Muscle of leg (tissue), 3 donors: ENCODE measurements at regions not wholly inside any gene's neighbourhood (a gene's known extent, or its start where the extent isn't known, plus 50 kb on each side); places are given as distances from the start of the nearest gene placed in this dataset.
"Not testable (repeated sequence)": the region's sequence is repeated elsewhere in the genome, so short reads cannot be mapped to it uniquely, and the experiment has no call there.

ENCODE experiments used
- DNase-seq: peaks from one replicate; pipeline ENCODE4 v3.0.0; 2013
- H3K27ac ChIP-seq: one replicate; pipeline ENCODE4 v1.5.1; 2013; ENCODE audit warnings: mild to moderate bottlenecking, low read length, control low read depth
- H3K27me3 ChIP-seq: one replicate; pipeline ENCODE4 v1.6.1; 2013; ENCODE audit warnings: low read length; ENCODE audit not compliant: control insufficient read depth, insufficient read depth
- H3K36me3 ChIP-seq: one replicate; pipeline ENCODE4 v1.6.1; 2013; ENCODE audit warnings: low read length; ENCODE audit not compliant: control insufficient read depth, insufficient read depth
- H3K4me1 ChIP-seq: one replicate; pipeline ENCODE4 v1.6.1; 2013; ENCODE audit warnings: low read length; ENCODE audit not compliant: control insufficient read depth, insufficient read depth
- H3K4me3 ChIP-seq: one replicate; pipeline ENCODE4 v1.5.1; 2013; ENCODE audit warnings: low read length, control low read depth
- H3K9me3 ChIP-seq: replicated peaks from 2 replicates; pipeline ENCODE4 v1.6.1; 2013; ENCODE audit warnings: low read depth, low read length; ENCODE audit not compliant: control insufficient read depth
- WGBS: methylation state at CpG from one replicate; pipeline ENCODE4 v1.1.5; 2013; ENCODE audit warnings: missing lambda C conversion rate; ENCODE audit not compliant: insufficient coverage; 5-methylcytosine and 5-hydroxymethylcytosine counted together

DNA sequence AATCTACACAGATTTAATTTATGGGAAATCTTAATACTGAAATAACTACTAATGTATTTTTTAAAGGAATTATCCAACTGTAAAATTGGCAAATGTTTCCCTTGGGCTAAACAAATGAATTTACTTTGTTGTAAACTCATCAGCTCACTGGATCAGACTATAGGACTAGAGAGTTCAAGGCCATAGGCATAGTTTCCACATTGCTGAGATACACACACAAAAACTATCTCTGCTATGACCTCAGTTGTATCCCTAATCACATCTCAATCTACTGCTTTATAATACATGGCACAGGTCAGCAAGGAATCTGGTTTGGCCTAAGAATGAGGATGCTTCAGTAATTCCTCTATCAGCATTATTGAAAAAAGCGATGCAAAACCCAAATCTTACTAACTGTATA lies 101.1 kb upstream of the SLC39A10 start:
- Histone ChIP-seq H3K9me3 (no peaks in the 10 kb centered on the region), H3K4me3 (no peak overlapping the region), H3K36me3 (no peaks in the 10 kb centered on the region), H3K27me3 (no peaks in the 10 kb centered on the region), H3K27ac (no peak overlapping the region), H3K4me1 (peaks cover 6% of the 10 kb centered on the region)
- no peak for DNase-seq
- no CpG with 5 or more reads among the region's 1 CpG for WGBS

DNA sequence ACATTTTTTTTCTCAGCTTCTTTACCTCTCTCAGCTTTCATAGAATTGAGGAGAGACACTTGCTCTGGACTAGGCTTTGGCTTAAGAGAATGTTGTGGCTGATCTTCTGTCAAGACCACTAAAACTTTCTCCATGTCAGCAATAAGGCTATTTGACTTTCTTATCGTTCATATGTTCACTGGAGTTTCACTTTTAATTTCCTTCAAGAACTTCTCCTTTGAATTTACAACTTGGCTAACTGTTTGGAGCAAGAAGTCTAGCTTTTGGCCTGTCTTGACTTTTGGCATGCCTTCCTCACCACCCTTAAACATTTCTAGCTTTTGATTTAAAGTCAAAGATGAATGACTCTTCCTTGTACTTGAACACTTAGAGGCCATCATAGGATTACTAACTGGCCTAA lies 104.4 kb upstream of the SLC39A10 start:
- H3K27me3 ChIP-seq, result no peaks in the 10 kb centered on the region
- WGBS, result 60% methylated on average over 1 of the region's 1 CpG
- no peak overlapping the region for H3K27ac ChIP-seq

DNA sequence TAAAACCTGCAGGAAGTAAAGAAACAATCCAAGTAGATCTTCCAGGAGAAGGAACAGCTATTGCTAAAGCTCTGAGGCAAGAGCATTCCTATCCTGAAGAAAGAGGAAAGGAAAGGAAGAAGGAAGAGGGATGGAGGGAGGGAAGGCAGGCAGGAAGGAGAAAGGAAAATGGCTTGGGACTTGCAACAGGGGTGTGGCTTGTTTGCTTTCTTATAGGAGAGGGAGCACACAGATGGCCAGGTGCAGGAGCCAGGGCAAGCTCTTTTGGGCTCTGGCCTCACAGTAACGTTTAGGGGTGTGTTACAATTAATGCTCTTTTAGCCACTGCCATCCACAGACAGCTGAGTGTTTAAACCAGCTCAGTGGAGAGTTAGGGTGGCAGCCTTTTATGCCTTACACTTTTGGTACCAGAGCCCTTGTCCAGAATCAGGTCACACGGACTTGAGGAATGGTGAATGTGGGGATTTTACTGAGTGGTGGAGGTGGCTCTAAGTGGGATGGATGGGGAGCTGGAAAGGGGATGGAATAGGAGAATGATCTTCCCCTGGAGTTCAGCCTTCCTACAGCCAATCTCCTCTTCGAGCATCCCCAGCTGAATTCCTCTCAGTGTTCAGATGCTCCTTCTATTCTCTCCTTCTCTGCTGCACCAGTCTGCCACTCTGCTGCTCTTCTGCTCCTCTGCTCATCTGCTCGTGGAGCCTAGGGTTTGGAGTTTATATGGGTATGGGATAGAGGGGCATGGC lies 108.7 kb upstream of the SLC39A10 start:
- no peak for DNase-seq
- no peak overlapping the region for H3K4me3 ChIP-seq
- WGBS, result no CpG with 5 or more reads among the region's 4 CpGs

More for the DNA sequence above, 104.4 kb upstream of the SLC39A10 start:
- no peaks in the 10 kb centered on the region for H3K36me3 ChIP-seq
- H3K9me3 ChIP-seq, result peaks cover 10% of the 10 kb centered on the region
- H3K4me1 ChIP-seq, result no peaks in the 10 kb centered on the region
- H3K4me3 ChIP-seq, result no peak overlapping the region
- no peak for DNase-seq

DNA sequence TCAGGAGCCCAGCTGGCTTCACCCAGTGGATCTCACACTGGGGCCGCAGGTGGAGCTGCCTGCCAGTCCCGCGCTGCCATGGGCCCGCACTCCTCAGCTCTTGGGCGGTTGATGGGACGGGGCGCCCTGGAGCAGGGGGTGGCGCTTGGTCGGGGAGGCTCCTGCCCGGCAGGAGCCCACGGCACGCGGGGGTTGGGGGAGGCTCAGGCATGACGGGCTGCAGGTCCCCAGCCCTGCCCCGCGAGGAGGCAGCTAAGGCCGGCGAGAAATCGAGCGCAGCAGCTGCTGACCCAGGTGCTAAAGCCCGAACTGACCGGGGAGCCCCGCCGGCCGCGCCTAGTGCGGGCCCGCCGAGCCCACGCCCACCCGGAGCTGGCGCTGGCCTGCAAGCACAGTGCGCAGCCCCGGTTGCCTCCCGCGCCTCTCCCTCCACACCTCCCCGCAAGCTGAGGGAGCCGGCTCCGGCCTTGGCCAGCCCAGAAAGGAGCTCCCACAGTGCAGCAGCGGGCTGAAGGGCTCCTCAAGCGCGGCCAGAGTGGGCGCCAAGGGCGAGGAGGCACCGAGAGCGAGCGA lies 109.7 kb upstream of the SLC39A10 start:
- H3K36me3 ChIP-seq, H3K27me3 ChIP-seq, H3K4me3 ChIP-seq, H3K27ac ChIP-seq, H3K4me1 ChIP-seq, DNase-seq: not testable (repeated sequence)
- WGBS, result 92% methylated on average over 28 of the region's 47 CpGs
- peaks cover 12% of the 10 kb centered on the region for H3K9me3 ChIP-seq

More for the DNA sequence above, 108.7 kb upstream of the SLC39A10 start:
- Histone ChIP-seq H3K4me1 (no peaks in the 10 kb centered on the region), H3K36me3 (no peaks in the 10 kb centered on the region), H3K9me3 (peaks cover 12% of the 10 kb centered on the region), H3K27me3 (no peaks in the 10 kb centered on the region), H3K27ac (no peak overlapping the region)

DNA sequence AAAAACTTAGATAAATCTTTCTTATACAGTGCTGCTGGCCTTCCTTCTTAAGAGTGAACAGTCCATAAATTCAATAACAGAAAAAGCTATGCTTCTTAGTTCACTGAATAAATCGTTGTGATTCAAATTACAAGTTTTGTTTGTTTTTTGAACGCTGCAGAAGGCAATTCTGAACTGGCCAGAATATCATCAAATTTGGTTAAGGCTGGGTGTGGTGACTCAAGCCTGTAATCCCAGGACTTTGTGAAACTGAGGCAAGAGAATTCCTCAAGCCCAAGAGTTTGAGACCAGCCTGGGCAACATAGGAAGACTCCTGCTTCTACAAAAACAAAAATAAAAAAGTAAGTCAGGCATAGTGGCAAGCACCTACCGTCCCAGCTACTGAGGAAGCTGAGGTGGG lies 111.2 kb upstream of the SLC39A10 start:
- no peaks in the 10 kb centered on the region for H3K4me1 ChIP-seq
- 82% methylated on average over 3 of the region's 3 CpGs for WGBS
- no peaks in the 10 kb centered on the region for H3K27me3 ChIP-seq
- no peaks in the 10 kb centered on the region for H3K36me3 ChIP-seq
- DNase-seq, result no peak
- H3K9me3 ChIP-seq, result peaks cover 12% of the 10 kb centered on the region
- H3K4me3 ChIP-seq, result no peak overlapping the region
- H3K27ac ChIP-seq, result no peak overlapping the region

DNA sequence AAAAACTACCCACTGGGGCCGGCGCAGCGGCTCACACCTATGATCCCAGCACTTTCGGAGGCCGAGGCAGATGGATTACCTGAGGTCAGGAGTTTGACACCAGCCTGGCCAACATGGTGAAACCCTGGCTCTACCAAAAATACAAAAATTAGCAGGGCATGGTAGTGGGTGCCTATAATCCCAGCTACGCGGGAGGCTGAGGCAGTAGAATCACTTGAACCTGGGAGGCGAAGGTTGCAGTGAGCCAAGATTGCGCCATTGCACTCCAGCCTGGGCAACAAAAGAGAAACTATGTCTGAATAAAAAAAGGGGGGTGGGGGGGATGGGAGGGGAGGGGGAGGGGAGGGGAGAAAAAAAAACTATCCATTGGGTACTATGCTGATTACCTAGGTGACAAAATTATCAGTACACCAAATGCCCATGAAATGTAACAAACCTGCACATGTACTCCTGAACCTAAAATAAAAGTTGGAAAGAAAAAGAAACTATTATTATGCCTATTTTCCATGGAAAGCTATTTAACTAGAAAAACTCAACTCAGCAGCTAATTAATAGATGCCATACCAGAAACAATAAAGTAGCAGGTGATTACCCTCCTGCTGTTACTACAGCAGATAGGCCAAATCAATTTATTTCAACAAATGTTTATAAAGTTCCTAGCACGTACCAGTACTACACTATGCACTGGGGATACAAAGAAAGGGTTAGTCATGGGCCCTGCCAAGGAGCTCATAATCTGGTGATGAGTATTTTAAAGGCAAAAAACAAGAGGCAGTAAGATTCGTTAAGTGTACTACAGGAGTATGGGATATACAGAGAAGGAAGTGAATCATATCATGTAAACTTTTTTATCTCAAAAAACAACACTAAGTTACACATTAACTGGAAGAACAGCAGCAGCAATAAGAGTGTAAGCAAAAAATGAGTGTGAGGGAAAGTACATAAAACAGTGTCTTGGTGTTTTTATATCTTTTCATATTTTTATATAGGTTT lies 112.8 kb upstream of the SLC39A10 start:
- DNase-seq, result no peak
- Histone ChIP-seq H3K4me3 (no peak overlapping the region), H3K36me3 (no peaks in the 10 kb centered on the region), H3K27me3 (no peaks in the 10 kb centered on the region), H3K9me3 (peaks cover 12% of the 10 kb centered on the region), H3K27ac (no peak overlapping the region), H3K4me1 (no peaks in the 10 kb centered on the region)
- 98% methylated on average over 5 of the region's 11 CpGs for WGBS

DNA sequence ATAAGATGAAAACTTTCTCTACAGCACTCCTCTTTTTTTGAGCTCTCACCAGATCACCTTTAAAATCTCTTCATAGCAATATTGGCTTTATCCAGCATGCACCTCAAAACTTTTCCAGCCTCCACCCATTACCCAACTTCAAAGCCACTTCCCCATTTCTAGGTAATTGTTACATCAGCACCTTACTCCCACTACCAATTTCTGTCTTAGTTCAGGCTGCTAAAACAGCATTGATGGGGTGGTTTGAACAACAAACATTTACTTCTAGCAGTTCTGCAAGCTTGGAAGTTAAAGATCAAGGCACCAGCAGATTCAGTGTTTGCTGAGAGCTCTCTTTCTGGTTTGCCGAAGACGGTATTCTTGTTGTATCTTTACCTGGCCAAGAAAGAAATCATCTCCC lies 114.0 kb upstream of the SLC39A10 start:
- H3K4me3 ChIP-seq, result no peak overlapping the region
- H3K27ac ChIP-seq, result no peak overlapping the region
- H3K4me1 ChIP-seq, result no peaks in the 10 kb centered on the region
- no peaks in the 10 kb centered on the region for H3K36me3 ChIP-seq
- no peaks in the 10 kb centered on the region for H3K27me3 ChIP-seq
- no peak for DNase-seq
- H3K9me3 ChIP-seq, result peaks cover 3% of the 10 kb centered on the region
- WGBS, result 100% methylated on average over 2 of the region's 2 CpGs

DNA sequence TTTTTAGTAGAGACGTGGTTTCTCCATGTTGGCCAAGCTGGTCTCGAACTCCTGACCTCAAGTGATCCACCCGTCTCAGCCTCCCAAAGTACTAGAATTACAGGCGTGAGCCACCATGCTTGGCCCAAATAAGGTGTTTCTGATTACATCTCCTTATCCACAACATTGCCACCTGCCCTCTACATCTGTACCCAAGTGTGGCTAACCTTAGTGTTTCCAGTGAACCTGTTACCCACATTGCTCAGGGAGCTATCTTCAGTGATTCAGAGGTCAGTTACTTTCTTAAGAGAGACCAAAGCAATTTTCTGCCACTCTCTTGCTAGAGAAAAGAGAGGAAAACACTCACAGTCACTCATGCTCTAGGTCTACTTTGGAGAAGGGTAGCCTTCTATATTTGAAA lies 115.0 kb upstream of the SLC39A10 start:
- Histone ChIP-seq H3K36me3 (no peaks in the 10 kb centered on the region), H3K4me1 (no peaks in the 10 kb centered on the region), H3K27me3 (no peaks in the 10 kb centered on the region), H3K9me3 (peaks cover 2% of the 10 kb centered on the region), H3K4me3 (no peak overlapping the region), H3K27ac (no peak overlapping the region)
- 62% methylated on average over 4 of the region's 4 CpGs for WGBS
- no peak for DNase-seq

DNA sequence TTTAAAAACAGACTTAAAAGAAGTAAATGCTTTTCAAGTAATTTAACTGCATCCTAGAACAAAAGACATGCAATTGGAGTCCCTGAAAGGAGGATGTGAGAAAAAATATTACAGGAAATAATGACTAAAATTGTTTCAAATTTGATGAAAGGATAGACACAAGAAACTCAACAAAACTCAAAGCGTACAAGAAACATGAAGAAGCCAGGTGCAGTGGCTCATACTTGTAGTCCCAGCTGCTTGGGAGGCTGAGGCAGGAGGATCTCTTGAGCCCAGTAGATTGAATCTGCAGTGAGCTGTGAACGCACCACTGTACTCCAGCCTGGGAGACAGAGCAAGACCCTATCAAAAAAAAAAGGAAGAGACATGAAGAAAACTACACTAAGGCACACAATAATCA lies 118.1 kb upstream of the SLC39A10 start:
- H3K27me3 ChIP-seq, result no peaks in the 10 kb centered on the region
- H3K4me1 ChIP-seq, result peaks cover under 1% of the 10 kb centered on the region
- no peak overlapping the region for H3K27ac ChIP-seq
- no peaks in the 10 kb centered on the region for H3K36me3 ChIP-seq
- H3K4me3 ChIP-seq, result no peak overlapping the region
- no peaks in the 10 kb centered on the region for H3K9me3 ChIP-seq
- no CpG with 5 or more reads among the region's 2 CpGs for WGBS
- no peak for DNase-seq

DNA sequence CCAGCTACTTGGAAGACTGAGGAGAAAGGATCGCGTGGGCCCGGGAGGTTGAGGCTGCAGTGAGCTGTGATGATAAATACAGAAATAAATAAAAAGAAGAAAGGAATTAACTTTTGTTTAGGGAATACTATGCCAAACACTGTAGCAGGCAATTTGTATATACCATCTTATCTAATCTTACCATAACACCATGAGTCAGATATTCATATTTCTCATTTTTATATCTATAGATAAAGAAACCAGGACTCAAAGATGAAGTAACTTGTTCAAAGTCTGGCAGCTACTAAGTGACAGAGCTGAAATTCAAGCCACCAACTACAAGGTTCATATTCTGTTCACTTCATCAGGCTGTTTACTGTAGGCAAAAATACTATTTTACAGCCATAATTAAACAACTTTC lies 119.2 kb upstream of the SLC39A10 start:
- Histone ChIP-seq H3K27ac (no peak overlapping the region), H3K36me3 (no peaks in the 10 kb centered on the region), H3K4me3 (no peak overlapping the region), H3K27me3 (no peaks in the 10 kb centered on the region), H3K4me1 (peaks cover 3% of the 10 kb centered on the region), H3K9me3 (no peaks in the 10 kb centered on the region)
- no CpG with 5 or more reads among the region's 3 CpGs for WGBS
- no peak for DNase-seq
